Left kidney (tissue), 1 donor: ENCODE measurements at regions not wholly inside any gene's neighbourhood (a gene's known extent, or its start where the extent isn't known, plus 50 kb on each side); places are given as distances from the start of the nearest gene placed in this dataset.
"Not testable (repeated sequence)": the region's sequence is repeated elsewhere in the genome, so short reads cannot be mapped to it uniquely, and the experiment has no call there.

ENCODE experiments used
- DNase-seq: peaks from one replicate; pipeline ENCODE4 v3.0.0-alpha.2; 2013

GRCh38 chr18:79596446-79597175 lies 83.0 kb upstream of the CTDP1 start:
- no peak for DNase-seq

DNA sequence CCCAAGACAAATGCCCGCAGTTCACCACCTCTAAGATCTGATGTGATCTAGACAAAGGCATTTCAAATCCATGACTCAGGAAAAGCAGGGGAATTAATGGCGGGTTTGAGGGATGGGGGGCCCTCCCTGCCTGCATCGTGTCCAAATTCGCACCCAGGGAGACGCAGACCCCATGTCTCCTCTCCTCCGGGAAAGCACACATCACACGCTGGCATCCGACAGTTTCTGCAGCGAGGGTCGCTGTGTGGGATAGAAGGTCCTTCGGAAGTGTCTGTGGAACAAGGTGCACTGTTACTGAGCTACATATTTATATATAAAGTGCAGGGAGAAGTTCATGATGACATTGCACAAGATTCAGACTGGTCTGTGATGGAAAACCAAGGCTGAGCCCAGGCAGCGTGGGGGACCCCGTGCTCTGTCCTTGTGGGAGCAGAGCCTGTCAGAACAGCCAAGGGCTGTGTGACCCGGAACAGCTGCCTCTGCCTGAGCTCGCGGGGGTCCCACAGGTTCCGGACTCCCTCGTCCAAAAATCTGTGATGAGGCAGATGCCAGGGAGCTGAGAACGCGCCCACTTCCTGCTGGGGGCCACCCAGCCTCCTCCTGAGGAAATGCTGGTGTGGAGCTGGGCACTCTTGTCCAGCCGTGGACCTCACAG lies 82.3 kb upstream of the CTDP1 start:
- DNase-seq, result no peak

- no peak for DNase-seq
These were observed 81.6 kb upstream of the CTDP1 start for GRCh38 chr18:79597831-79598632.

DNA sequence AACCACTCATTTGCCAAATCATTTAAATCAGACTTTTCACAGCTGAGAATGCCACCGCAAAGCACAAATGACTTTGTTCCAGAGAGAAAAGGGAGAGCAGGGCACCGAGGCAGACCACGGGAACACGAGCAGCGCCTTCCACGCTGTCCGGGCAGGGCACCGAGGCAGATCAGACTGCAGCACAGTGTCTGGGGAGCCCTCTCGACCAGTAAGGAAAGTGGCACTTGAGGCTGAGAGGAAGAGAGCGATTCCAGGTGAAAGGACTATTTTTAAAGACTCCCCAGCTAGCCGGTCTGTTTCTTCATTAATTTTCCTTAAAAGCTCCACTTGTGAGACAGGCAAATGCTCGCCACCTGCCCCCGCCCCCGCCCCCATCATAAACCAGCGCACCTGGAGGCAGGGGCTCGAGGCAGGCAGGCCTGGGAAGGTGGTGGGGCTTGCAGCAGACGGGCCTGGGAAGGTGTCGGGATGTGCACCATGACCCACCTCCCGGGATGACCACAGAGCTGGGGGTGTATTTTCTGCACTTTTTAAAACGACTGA lies 80.9 kb upstream of the CTDP1 start:
- DNase-seq, result no peak

GRCh38 chr18:79599441-79599931 lies 80.1 kb upstream of the CTDP1 start:
- no peak for DNase-seq

DNA sequence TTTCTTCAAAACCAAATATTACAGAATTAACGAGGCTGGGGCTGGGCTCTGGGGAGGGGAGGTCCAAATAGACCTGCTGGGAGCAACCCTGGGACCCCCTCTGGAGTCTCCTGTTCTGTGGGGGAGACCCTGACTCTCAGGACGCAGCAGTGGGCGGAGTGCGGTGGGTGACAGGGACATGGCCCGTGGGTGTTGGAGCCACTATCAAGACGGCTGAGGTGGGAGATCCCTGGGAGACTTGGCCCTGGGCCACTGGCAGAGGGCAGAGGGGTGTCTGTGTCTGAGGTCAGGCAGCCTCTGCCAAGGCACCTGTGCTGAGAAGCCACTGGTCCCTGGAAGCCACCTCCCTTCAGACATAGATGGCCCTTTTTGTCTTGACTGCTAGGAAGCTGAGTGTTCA lies 79.5 kb upstream of the CTDP1 start:
- no peak for DNase-seq

- no peak for DNase-seq
These were observed 79.0 kb upstream of the CTDP1 start for GRCh38 chr18:79600596-79600995.

- DNase-seq, result no peak
These were observed 78.4 kb upstream of the CTDP1 start for GRCh38 chr18:79601234-79601633.

DNA sequence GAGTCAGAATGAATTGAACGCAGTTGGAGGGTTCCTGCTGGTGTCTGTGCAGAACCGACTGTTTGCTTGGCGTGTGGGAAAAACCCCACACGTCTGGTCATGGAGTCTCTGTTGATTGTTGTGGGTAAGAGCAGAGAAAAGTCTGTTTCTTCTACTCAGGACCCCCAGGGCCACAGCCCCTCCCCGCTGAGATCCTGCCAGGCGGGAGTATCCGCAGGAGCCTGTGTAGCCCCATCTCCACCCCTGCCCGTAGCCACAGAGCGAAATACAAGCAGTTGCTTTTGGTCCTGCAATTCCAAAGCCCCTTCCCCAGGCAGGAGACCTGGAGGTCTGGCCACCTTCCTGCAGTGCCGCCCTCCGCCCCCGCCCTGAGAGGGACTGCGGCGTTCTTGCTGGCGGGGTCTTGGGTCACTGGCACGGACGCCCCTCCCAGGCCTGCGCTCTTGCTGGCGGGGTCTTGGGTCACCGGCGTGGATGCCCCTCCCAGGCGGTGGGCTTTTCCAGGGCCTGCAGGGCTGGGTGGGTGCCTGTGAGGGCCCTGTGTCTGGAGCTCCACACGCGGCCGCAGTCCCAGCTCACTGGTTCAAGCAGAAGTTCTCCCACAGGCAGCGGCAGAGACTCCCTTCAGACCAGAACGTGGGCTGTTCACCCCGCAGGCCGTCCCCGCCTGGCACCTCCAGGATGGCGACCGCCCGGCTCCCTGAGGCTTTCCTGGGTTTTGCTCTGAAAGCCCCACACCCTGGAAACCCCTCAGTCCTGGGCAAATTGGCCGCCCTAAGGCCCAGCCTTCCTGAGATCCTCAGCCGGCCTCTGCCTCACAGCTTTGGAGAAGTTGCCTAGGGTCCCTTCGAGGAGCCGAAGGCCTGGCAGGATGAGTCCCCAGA lies 76.0 kb upstream of the CTDP1 start:
- no peak for DNase-seq

DNA sequence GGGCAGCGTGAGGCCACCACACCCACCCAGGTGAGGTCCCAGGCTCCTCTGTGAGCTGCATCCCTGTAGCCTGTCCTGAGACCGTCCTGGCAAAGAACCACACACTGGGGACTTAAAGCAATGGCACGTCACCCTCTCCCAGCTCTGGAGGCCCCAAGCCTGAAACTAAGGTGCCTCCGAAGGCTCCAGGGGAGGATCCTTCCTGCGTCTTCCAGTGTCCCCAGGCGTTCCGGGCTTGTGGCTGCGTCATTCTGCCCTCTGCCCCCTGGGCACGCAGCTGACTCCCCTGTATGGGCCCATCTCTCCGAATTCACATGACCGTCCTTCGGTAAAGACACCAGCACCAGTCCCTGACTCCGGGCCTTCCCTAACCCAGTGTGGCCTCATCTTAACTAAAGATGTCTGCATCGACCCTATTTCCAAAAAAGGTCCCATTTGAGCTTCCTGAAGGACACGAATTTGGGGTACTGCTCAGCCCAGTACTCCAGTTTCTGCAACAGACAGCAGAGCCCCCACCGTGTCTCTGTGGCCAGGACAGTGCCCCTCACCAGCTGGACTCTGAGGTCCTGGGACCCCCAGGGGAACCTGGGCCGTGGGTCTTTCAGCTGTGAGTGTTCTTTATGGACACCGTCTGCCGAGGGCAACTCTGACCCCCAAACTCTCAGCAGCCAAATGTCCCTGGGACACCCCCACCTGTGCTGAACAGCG lies 75.2 kb upstream of the CTDP1 start:
- DNase-seq, result no peak

GRCh38 chr18:79604913-79605880 lies 74.4 kb upstream of the CTDP1 start:
- DNase-seq, result no peak

DNA sequence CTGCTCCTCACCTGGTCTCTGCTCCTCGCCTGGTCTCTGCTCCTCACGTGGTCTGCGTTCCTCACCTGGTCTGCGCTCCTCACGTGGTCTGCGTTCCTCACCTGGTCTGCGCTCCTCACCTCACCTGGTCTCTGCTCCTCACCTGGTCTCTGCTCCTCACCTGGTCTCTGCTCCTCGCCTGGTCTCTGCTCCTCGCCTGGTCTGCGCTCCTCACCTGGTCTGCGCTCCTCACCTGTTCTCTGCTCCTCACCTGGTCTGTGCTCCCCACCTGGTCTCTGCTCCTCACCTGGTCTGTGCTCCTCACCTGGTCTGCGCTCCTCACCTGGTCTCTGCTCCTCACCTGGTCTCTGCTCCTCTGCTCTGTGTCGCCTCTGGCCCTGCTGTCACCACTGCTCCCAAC lies 73.5 kb upstream of the CTDP1 start:
- not testable (repeated sequence) for DNase-seq

- no peak for DNase-seq
These were observed 72.8 kb upstream of the CTDP1 start for GRCh38 chr18:79606621-79607331.

DNA sequence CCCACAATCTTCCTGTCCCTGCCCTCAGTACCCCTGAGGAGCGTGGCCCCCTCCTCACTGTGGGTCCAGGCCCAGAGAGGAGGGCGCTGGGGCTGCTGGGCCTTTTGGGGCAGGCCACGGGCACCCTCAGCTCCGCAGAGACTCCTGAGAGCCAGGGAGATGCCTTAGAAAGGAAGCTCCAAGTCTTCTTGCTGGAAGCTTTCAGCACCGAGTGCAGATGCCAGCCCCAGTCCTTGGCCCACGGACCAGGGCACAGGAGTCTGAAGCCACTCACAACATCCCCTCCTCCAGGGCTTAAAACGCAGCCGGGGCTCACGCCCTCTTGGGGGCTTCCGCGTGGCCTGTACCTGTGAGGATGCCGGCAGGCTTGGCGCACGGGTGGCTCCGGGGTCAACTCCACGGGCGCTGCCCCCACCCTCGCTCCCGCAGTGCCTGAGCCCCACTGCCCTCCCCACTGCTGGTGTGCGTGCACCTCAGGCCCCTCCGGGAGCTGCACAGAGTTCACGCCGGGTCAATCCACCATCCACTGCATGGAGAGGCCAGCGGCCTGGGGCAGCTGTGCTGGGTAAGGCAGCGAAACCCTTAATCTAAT lies 72.1 kb upstream of the CTDP1 start:
- no peak for DNase-seq

DNA sequence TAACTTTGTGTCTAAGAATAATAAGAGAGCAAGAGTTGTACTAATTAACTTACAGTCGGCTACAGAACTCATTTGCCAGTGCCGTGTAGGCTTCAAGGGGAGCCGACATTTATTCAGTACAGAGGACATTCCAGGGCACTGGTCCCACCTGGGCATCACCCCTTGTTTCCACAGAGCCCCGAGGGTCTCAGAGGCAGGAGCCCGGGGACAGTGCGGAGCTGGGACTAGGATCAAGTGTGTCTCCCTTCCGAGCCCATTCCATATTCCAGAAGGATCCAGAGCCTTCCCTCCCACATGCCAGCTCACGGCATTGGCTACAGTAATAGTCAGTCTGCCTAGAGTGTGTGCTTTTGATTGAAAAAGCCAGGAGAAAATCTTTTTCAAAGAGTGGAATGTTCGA lies 71.5 kb upstream of the CTDP1 start:
- no peak for DNase-seq

DNA sequence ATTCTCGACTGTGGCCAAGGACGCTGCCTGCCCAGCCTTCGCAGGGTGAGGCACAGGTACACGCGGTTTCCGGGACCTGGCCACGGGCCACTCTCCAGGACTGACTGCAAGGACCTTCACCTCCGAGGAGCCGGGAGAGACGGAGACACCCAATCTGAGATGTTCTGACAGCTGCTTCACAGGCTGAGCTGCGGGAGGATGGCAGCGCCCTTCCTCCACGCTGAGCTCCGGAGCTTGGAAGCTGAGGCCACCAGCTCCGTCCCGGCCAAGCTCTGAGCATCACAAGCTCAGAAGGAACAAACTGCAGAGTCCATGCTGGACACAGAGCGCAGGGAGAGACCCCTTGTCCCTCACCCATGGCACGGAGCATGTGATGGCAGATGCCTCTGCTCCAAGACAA lies 71.1 kb upstream of the CTDP1 start:
- DNase-seq, result no peak

DNA sequence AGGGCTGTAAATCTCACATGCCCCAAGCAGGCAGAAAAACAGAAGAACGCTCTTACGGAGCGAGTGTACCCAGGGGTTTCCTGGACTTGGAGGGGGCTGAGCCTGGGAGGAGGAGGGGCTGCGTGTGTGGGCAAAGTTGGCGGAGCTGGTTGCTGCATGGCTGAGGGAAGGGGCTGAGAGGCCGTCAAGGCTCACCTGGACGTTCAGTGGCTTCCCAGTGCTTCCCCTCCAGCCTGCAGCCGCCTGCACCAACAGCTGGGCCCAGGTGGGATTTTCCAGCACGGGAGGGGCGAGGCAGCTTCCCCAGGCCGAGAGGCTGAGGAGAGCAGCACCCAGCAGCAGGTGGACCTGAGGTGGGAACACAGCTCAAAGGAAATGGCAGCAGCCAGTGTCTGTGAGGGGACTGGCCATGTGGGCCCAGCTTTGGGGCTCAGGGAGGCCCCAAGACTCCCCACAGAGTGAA lies 70.6 kb upstream of the CTDP1 start:
- no peak for DNase-seq

DNA sequence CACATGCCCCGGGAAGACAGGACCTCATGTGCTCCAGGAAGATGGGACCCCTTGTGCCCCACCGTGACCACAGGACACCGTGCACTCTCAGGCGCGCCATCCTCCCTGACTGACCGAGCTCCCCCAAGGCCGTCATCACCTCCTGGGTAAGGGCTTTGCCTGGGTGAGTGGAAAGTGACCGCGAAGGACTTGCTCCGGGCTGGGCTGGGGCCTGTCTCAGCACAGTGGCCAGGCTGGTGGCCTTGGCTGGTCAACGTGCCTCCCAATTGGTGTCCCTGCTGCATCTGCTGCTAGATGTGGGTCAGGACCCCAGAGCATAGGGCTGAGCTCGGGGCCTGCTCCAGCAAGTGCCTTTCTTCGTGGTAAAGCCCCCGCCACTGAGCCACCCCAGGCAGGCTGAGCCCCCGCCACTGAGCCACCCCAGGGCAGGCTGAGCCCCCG lies 69.7 kb upstream of the CTDP1 start:
- no peak for DNase-seq
